ENCODE measurements at regions not wholly inside any gene's neighbourhood (a gene's known extent, or its start where the extent isn't known, plus 50 kb on each side); places are given as distances from the start of the nearest gene placed in this dataset.

DNA sequence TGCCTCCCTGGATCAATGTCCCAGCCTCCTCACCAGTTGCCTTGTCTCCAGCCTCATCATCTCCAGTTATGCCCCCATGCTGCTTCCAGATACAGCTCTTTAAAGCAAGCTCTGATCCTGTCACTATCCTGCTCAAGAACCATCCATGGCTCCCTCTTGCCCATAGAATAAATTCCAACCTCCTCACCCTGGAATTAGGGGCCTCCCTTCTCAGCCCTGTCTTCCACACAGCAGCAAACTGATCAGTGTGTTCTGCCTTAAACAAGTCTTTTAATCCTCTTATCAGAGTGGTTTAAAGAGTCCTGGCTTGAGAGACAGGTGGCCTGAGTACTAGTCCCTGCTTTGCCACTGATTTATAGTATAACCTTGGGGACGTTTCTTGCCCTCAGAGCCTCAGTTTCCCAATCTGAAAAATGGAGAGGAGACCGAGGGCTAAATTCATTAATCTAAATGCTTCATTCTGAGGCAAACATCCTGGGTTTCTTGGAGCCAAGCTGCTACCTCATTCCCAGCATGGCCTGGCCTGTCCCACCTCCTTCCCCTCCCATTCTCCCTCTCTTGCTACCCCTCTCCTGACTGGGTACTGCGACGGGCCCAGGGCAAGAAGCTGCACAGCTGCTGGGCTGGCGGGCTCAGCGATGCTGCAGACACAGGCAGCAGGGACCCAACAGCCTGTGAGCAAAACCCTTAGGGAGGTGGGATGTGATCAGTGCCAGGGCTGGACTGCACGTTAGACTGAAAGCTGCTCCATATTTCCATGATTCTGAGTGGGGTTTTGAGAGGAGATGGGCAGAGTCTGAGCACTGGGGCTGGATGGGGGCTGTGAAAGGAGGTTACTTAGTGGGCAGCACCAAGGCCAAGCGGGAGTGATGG lies 221.4 kb downstream of the PTPRU start (continued):
- no peak for TF ChIP-seq SP1 (IDR thresholded peaks at IDR 0.05; ENCODE audit: low read depth)

DNA sequence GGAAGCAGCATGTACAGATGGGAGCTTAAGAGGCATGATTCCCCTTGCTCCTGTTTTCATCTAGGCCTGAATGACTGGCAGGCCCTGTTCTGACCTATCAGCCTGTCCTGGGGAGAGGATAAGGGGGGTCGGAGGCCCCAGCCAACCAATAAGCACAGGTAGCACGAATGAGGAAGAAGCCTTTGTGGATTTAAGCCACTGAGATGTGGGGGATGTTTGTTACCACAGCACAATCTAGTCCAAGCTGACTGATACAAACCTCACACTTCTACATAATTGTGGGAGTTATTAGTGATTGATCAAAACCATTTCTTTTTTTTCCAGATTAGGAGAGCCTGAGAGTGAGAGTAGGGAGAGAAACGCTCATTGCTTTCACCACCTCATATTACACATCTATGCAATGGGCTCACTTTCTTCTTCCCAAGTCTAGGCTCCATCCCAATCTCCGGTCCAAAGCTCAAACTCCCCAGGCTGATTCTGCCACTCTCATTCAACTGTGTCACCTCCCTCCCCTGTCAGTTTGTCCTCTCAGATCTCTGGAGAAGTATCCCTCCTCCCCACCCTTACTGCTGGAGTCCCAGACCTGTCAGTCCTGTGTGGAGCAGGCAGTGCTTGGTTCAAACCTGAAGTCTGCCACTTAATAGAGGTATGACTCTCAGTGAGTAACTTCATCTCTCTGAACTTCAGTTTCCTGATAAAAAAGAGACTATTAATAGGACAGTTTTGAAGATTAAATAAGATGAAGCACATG lies 220.5 kb downstream of the PTPRU start:
- RAD21 ChIA-PET (ENCODE audit: low non-redundant PET in 1 of 2, low total read pairs in 2 of 2, uncharacterized antibody in 2 of 2, unreplicated experiment in 2 of 2): no interaction called here
- Histone ChIP-seq H4K20me1 (ENCODE audit: insufficient read depth) (no peaks in the 10 kb centered on the region), H3K79me2 (ENCODE audit: insufficient read depth, low read length) (no peaks in the 10 kb centered on the region), H3K9me2 (ENCODE audit: insufficient read depth) (no peaks in the 10 kb centered on the region), H3K4me3 (replicated peaks in 1 of 2; ENCODE audit: low read depth in 1 of 2, low read length in 2 of 2) (no peak overlapping the region), H3K9ac (ENCODE audit: low read length) (no peak overlapping the region), H3K4me1 (ENCODE audit: control insufficient read depth in 1 of 2, insufficient read depth in 2 of 2, low read length in 2 of 2) (peaks cover 0 to 7% of the 10 kb centered on the region in 2 experiments; a peak in 1 of 4 replicates), H3K27ac (ENCODE audit: low read depth, low read length) (no peak overlapping the region), H3K36me3 (ENCODE audit: control insufficient read depth in 1 of 2, insufficient read depth in 2 of 2, low read length in 2 of 2) (no peaks in the 10 kb centered on the region), H3K9me3 (ENCODE audit: control insufficient read depth in 1 of 2, insufficient read depth in 1 of 2, low read depth in 1 of 2, low read length in 2 of 2) (peaks cover 0 to 6% of the 10 kb centered on the region in 2 experiments; a peak in 1 of 4 replicates), H3K4me2 (ENCODE audit: low read length) (no peak overlapping the region), H2AFZ (ENCODE audit: low read depth, low read length, poor library complexity, severe bottlenecking) (no peak overlapping the region), H3K27me3 (ENCODE audit: insufficient read depth, low read length) (no peaks in the 10 kb centered on the region)
- POLR2A ChIA-PET: no interaction called here
- no peak for ATAC-seq
- CTCF ChIA-PET: no interaction called here
- BruUV-seq (replicated peaks): no TSS peak
- no peak for DNase-seq (ENCODE audit: low read depth, low spot score)
- no peak for TF ChIP-seq SP1 (IDR thresholded peaks at IDR 0.05; ENCODE audit: low read depth)
- no peak for TF ChIP-seq ELF1 (IDR thresholded peaks at IDR 0.05; ENCODE audit: borderline replicate concordance, low read depth)
- TF ChIP-seq TCF7L2 (IDR thresholded peaks at IDR 0.05; ENCODE audit: borderline replicate concordance, extremely low read depth, insufficient read depth, insufficient read length): no peak
- TF ChIP-seq, protein P1, sequence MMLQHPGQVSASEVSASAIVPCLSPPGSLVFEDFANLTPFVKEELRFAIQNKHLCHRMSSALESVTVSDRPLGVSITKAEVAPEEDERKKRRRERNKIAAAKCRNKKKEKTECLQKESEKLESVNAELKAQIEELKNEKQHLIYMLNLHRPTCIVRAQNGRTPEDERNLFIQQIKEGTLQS (IDR thresholded peaks at IDR 0.05): no peak
- TF ChIP-seq POLR2AphosphoS5 (IDR thresholded peaks at IDR 0.05; ENCODE audit: low read depth, low read length): no peak
- TF ChIP-seq EZH2 (IDR thresholded peaks at IDR 0.05): no peak
- no peak for TF ChIP-seq ZFX (IDR thresholded peaks at IDR 0.05)
- TF ChIP-seq, protein P2, sequence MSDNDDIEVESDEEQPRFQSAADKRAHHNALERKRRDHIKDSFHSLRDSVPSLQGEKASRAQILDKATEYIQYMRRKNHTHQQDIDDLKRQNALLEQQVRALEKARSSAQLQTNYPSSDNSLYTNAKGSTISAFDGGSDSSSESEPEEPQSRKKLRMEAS (IDR thresholded peaks at IDR 0.05): no peak
- no peak for TF ChIP-seq CEBPB (IDR thresholded peaks at IDR 0.05; ENCODE audit: low read depth)
- no peak for TF ChIP-seq SRF (IDR thresholded peaks at IDR 0.05; ENCODE audit: low read depth)
- TF ChIP-seq, protein P3, sequence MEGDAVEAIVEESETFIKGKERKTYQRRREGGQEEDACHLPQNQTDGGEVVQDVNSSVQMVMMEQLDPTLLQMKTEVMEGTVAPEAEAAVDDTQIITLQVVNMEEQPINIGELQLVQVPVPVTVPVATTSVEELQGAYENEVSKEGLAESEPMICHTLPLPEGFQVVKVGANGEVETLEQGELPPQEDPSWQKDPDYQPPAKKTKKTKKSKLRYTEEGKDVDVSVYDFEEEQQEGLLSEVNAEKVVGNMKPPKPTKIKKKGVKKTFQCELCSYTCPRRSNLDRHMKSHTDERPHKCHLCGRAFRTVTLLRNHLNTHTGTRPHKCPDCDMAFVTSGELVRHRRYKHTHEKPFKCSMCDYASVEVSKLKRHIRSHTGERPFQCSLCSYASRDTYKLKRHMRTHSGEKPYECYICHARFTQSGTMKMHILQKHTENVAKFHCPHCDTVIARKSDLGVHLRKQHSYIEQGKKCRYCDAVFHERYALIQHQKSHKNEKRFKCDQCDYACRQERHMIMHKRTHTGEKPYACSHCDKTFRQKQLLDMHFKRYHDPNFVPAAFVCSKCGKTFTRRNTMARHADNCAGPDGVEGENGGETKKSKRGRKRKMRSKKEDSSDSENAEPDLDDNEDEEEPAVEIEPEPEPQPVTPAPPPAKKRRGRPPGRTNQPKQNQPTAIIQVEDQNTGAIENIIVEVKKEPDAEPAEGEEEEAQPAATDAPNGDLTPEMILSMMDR (IDR thresholded peaks at IDR 0.05 in 2 of 3, conservative IDR thresholded peaks at IDR 0.05 in 1 of 3; ENCODE audit: borderline replicate concordance in 1 of 3, insufficient read depth in 1 of 3, low read depth in 2 of 3, low read length in 2 of 3): no peak
- TF ChIP-seq, protein P4, sequence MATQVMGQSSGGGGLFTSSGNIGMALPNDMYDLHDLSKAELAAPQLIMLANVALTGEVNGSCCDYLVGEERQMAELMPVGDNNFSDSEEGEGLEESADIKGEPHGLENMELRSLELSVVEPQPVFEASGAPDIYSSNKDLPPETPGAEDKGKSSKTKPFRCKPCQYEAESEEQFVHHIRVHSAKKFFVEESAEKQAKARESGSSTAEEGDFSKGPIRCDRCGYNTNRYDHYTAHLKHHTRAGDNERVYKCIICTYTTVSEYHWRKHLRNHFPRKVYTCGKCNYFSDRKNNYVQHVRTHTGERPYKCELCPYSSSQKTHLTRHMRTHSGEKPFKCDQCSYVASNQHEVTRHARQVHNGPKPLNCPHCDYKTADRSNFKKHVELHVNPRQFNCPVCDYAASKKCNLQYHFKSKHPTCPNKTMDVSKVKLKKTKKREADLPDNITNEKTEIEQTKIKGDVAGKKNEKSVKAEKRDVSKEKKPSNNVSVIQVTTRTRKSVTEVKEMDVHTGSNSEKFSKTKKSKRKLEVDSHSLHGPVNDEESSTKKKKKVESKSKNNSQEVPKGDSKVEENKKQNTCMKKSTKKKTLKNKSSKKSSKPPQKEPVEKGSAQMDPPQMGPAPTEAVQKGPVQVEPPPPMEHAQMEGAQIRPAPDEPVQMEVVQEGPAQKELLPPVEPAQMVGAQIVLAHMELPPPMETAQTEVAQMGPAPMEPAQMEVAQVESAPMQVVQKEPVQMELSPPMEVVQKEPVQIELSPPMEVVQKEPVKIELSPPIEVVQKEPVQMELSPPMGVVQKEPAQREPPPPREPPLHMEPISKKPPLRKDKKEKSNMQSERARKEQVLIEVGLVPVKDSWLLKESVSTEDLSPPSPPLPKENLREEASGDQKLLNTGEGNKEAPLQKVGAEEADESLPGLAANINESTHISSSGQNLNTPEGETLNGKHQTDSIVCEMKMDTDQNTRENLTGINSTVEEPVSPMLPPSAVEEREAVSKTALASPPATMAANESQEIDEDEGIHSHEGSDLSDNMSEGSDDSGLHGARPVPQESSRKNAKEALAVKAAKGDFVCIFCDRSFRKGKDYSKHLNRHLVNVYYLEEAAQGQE (IDR thresholded peaks at IDR 0.05; ENCODE audit: low read depth): no peak
- intact Hi-C loops (cut with micrococcal nuclease): no loop called here

Measured in HCT116 (cell line).